HG03097 (cell line): ENCODE measurements at regions not wholly inside any gene's neighbourhood (a gene's known extent, or its start where the extent isn't known, plus 50 kb on each side); places are given as distances from the start of the nearest gene placed in this dataset.

Experiments used
- ATAC-seq: cut with Tn5 transposase; IDR thresholded peaks from one replicate; pipeline ENCODE4 v1.9.1; 2021; ENCODE audit not compliant: unreplicated experiment, low FRiP score

DNA sequence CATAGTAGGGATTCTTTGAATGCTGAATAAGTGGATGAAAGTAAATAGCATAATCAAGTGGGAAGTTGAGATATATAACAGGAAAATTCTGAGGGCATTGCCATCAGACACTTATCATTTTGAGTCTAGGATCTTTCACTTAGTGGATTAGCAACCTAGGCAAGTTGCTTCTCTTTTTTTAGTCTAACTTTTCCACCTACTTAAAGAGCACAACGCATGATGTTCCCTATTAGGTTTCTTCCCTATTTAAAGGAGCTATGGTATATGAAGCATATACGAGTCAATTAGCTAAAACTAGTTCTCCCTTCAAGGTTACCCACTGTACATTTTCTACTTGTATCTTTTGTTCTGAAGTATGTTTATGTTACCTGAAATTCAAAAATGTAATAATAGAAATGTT lies 67.1 kb upstream of the HS3ST1 start:
- no peak for ATAC-seq

- ATAC-seq, result no peak
Observed at GRCh38 chr4:11495291-11495690, 66.6 kb upstream of the HS3ST1 start.

DNA sequence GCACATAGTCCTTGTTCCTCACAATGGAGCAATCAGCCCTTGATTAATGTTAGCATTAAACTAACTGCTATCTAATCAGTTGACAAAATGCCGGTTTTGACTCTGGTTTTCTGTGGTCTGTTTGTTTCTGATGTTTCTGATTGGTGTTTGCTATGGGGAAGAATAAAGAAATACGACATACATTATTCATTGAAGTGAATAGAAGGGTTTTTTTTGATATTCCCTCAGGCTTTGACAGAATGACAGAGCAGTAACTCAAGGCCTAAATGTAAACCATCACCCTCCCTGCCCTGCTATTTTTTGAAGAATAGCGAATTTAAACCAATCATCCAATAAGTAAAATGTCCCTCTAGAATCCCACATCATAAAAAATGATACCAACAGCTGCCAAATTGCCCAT lies 65.5 kb upstream of the HS3ST1 start:
- ATAC-seq, result no peak

DNA sequence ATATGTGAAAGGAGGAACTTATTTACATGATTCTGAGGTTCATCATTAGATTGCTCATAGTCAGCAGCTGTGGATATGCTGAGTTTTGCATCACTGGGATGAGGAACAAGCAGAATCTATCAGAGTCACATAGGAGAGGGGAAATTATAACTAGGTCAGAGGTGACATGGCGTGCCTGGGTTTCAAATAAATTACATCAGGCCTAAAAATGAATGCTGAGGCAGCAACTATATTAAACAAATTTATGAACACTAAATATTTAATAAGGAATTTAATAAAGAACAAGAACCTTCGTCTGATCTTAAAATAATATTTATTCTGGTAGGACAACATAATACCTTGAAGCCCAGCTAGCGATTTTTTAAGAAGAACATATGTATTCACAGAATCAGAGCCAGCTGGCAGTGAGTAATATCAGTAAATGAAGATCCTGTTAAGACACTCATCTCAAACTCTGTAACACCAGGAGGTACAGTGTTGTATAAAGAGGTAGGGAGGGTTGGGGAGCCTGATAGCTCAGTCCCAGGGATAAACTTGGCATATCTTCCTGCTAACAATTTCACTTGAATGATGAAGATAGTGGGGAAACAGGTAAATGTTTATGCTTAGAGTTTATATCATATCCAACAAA lies 60.9 kb upstream of the HS3ST1 start:
- ATAC-seq, result no peak

GRCh38 chr4:11488657-11489452 lies 60.2 kb upstream of the HS3ST1 start:
- ATAC-seq, result no peak

GRCh38 chr4:11487868-11488544 lies 59.3 kb upstream of the HS3ST1 start:
- no peak for ATAC-seq

DNA sequence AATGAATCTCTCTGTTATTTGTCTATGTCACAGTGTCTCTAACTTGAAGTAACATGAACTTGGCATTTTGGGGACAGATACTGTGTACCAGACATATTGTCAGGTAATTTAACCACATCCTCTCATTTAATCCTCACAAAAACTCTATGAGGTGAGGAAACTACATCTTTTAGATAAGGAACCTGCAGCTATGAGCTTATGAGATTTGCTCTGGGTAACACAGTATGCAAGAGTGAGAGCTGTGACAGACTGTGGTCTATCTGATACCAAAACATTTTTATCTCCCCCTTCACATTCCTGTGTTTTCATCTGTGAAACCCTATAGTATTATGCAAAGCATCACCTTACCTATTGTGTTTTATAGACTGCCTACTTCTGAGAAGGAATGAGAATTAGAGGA lies 58.4 kb upstream of the HS3ST1 start:
- no peak for ATAC-seq

GRCh38 chr4:11485926-11486325 lies 57.2 kb upstream of the HS3ST1 start:
- no peak for ATAC-seq

DNA sequence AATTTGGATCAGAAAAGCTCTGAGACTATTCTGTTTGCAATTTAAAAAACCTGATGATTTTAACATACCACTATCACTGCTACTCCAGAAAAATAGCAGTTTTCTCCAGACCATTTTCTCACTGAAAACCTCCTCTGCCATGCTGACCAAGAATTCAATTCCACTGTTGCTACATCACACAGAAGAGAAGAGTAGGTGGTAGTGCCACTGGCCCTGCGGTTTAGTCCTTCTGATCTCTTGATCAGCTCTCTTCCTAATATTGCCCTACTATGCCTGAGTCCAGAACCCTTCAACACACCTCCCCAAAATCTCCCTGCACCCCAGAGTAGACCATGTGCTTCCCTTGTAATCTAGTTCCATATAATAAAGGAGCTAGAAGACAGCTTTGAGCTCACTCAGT lies 55.8 kb upstream of the HS3ST1 start:
- no peak for ATAC-seq

DNA sequence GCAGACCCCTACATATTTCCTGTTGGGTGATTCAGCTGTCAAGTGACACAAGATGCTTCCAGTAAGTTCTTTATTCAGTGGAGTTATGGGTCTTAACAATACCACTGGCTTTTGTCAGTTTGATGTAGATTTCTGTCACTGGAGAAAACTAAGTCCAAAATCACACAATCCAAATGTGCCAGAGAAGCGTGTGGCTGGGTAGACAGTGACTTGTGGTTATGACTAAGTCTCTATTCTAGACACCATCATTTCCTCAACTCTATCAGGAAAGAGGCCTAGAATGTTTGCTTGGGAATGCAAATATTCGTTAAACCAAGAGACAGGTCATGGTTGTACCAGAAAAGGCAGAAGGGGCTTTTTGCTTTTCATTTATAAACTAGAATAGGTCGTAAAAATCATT lies 54.4 kb upstream of the HS3ST1 start:
- no peak for ATAC-seq

DNA sequence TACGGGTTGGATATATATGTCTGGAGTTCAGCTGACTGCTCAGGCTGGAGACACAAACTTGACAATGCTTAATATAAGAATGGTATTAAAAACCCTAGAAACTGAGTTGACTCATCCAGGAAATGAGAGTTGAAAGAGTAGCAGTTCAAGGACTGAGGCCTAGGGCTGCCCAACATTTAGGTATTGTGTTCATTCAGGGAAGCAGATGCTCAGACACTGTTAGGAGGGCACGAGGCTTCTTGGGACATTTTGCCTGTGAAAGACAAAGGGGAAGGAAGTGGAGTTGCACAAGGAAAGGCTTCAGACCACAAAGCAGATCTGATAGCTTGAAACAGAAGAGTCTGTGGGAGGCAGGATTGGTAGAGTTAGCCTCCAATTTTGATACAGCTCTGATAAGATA lies 52.0 kb upstream of the HS3ST1 start:
- ATAC-seq, result peak; percentile 86
